ENCODE measurements at regions not wholly inside any gene's neighbourhood (a gene's known extent, or its start where the extent isn't known, plus 50 kb on each side); places are given as distances from the start of the nearest gene placed in this dataset.

DNA sequence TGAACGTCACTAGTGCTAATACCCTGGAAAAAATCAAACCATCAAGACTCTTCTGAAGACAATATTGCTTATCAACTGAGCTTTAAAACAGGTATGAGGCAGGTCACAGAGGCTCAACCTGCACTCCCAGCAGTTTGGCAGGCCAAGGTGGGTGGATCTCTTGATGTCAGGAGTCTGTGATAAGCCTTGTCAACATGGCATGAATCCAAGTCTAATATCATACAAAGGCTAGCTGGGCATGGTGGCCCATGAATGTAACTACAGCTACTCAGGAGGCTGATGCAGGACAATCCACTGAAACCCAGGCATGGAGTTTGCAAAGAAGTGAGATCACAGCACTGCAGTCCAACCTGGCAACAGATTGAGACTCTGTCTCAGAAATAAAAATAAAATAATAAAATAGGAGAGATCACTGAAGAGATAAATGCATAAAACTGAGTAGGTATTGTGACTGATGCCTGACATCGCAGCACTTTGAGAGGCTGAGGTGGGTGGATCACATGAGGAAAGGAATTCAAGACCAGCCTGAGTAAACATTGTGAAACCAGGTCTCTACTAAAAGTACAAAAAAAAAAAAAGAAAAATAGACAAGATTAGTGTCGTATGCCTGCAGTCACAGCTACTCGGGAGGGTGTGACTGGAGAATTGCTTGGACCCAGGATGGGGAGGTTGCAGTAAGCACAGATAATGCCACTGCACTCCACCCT is 555.9 kb upstream of the TSPY4 start:
- TF ChIP-seq POLR2A (IDR thresholded peaks at IDR 0.05), result no peak
- TF ChIP-seq, protein P1, sequence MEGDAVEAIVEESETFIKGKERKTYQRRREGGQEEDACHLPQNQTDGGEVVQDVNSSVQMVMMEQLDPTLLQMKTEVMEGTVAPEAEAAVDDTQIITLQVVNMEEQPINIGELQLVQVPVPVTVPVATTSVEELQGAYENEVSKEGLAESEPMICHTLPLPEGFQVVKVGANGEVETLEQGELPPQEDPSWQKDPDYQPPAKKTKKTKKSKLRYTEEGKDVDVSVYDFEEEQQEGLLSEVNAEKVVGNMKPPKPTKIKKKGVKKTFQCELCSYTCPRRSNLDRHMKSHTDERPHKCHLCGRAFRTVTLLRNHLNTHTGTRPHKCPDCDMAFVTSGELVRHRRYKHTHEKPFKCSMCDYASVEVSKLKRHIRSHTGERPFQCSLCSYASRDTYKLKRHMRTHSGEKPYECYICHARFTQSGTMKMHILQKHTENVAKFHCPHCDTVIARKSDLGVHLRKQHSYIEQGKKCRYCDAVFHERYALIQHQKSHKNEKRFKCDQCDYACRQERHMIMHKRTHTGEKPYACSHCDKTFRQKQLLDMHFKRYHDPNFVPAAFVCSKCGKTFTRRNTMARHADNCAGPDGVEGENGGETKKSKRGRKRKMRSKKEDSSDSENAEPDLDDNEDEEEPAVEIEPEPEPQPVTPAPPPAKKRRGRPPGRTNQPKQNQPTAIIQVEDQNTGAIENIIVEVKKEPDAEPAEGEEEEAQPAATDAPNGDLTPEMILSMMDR (IDR thresholded peaks at IDR 0.05), result no peak
- TF ChIP-seq EP300 (IDR thresholded peaks at IDR 0.05), result no peak
